ENCODE measurements at regions not wholly inside any gene's neighbourhood (a gene's known extent, or its start where the extent isn't known, plus 50 kb on each side); places are given as distances from the start of the nearest gene placed in this dataset.

- TF ChIP-seq ZFP36 (IDR thresholded peaks at IDR 0.05; ENCODE audit: borderline replicate concordance, partially characterized antibody) (no peak), FOXS1 (CRISPR knock-in tag; IDR thresholded peaks at IDR 0.05) (no peak), ESRRA (IDR thresholded peaks at IDR 0.05; ENCODE audit: borderline replicate concordance, low read length) (no peak)
Measured at GRCh38 chr1:219717536-219717935, 104.6 kb upstream of the ZC3H11B start (continued).

- POLR2A ChIA-PET = no interaction called here
- H3K9me3 ChIP-seq = no peaks in the 10 kb centered on the region
- DNase-seq (ENCODE audit: low read depth in 1 of 2, low spot score in 1 of 2) (no peak), FAIRE-seq (no peak), ATAC-seq (no peak)
- no peaks in the 10 kb centered on the region for H3K4me1 ChIP-seq
- TF ChIP-seq TP53 (CRISPR knock-in tag; IDR thresholded peaks at IDR 0.05) (no peak), ZSCAN20 (CRISPR knock-in tag; IDR thresholded peaks at IDR 0.05) (no peak), CHD4 (IDR thresholded peaks at IDR 0.05; ENCODE audit: borderline replicate concordance) (no peak), USF2 (IDR thresholded peaks at IDR 0.05) (no peak), MYC (IDR thresholded peaks at IDR 0.05; ENCODE audit: borderline replicate concordance, low read length) (no peak), MAZ (IDR thresholded peaks at IDR 0.05; ENCODE audit: borderline replicate concordance, low read depth, low read length) (no peak), PHF8 (IDR thresholded peaks at IDR 0.05; ENCODE audit: borderline replicate concordance, low read depth) (no peak), EHF (CRISPR knock-in tag; IDR thresholded peaks at IDR 0.05) (no peak), HEYL (CRISPR knock-in tag; IDR thresholded peaks at IDR 0.05) (no peak), E2F6 (IDR thresholded peaks at IDR 0.05; ENCODE audit: borderline replicate concordance, low read depth) (no peak), SMC3 (IDR thresholded peaks at IDR 0.05) (no peak), REST (IDR thresholded peaks at IDR 0.05) (no peak), ZNF302 (CRISPR knock-in tag; IDR thresholded peaks at IDR 0.05) (no peak), RAD21 (conservative IDR thresholded peaks at IDR 0.05 in 1 of 2, IDR thresholded peaks at IDR 0.05 in 1 of 2) (no peak), HDAC2 (IDR thresholded peaks at IDR 0.05) (no peak), TFCP2L1 (CRISPR knock-in tag; IDR thresholded peaks at IDR 0.05) (no peak)
- no peak overlapping the region for H3K27ac ChIP-seq
- H3K4me3 ChIP-seq = no peak overlapping the region
- H3K4me2 ChIP-seq = no peak overlapping the region
- CTCF ChIA-PET = no interaction called here
- WGBS (ENCODE audit: missing lambda C conversion rate) = 50% methylated on average over 3 of the region's 3 CpGs
Measured at GRCh38 chr1:219716611-219717114, 103.8 kb upstream of the ZC3H11B start.

GRCh38 chr1:219713981-219714381 is 101.1 kb upstream of the ZC3H11B start:
- Histone ChIP-seq H3K4me3 (no peak overlapping the region), H3K27ac (no peak overlapping the region), H3K4me2 (no peak overlapping the region), H3K9me3 (no peaks in the 10 kb centered on the region), H3K4me1 (no peaks in the 10 kb centered on the region)
- ChIA-PET POLR2A (no interaction called here), CTCF (no interaction called here)
- ATAC-seq (no peak), FAIRE-seq (no peak), DNase-seq (ENCODE audit: low read depth in 1 of 2, low spot score in 1 of 2) (no peak)
- no peak for TF ChIP-seq FOSB (CRISPR knock-in tag; IDR thresholded peaks at IDR 0.05)
- no peak for TF ChIP-seq HDAC2 (IDR thresholded peaks at IDR 0.05)
- no peak for TF ChIP-seq CBX2 (IDR thresholded peaks at IDR 0.05; ENCODE audit: borderline replicate concordance, low read depth)
- no peak for TF ChIP-seq HEYL (CRISPR knock-in tag; IDR thresholded peaks at IDR 0.05)
- TF ChIP-seq ATOH8 (CRISPR knock-in tag; IDR thresholded peaks at IDR 0.05; ENCODE audit: low read depth) = no peak
- no peak for TF ChIP-seq CEBPB (IDR thresholded peaks at IDR 0.05)
- no peak for TF ChIP-seq NPAS2 (CRISPR knock-in tag; IDR thresholded peaks at IDR 0.05; ENCODE audit: borderline replicate concordance)
- TF ChIP-seq GATA3 (IDR thresholded peaks at IDR 0.05; ENCODE audit: borderline replicate concordance) = no peak
- TF ChIP-seq JUNB (IDR thresholded peaks at IDR 0.05) = no peak
- no peak for TF ChIP-seq ZSCAN20 (CRISPR knock-in tag; IDR thresholded peaks at IDR 0.05)
- TF ChIP-seq FOXS1 (CRISPR knock-in tag; IDR thresholded peaks at IDR 0.05) = no peak
- WGBS (ENCODE audit: missing lambda C conversion rate) = 31% methylated on average over 4 of the region's 4 CpGs

Measured in A549 (cell line).